ENCODE measurements at regions not wholly inside any gene's neighbourhood (a gene's known extent, or its start where the extent isn't known, plus 50 kb on each side); places are given as distances from the start of the nearest gene placed in this dataset.
A peak's percentile ranks its signal among the peaks of the same experiment; 100 is the strongest.

DNA sequence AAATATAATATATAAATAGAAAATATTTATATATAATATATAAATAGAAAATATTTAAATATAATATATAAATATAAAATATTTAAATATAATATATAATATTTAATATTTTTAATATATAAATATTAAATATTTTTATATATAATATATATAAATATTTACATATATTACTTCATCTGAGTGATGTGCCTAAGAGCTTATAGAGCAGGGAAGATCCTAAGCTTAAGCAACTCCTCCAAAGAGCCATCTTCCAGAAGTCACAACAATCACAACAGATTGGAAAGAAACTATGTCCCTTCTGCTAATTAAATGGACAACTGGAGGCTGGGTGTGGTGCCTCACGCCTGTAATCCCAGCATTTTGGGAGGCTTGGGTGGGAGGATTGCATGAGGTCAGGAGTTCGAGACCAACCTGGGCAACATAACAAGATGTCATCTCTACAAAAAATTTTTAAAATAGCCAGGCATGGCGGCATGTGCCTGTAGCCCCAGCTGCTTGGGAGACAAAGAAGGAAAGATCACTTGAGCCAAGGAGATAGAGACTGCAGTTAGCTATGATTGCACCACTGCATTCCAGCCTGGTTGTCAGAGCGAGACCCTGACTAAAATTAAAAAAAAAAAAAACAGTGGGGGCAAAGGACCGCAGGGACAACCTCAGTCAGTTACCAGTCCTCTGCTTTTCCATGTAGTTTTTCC, 198.7 kb downstream of the SKIDA1 start:
- DNase-seq, result no peak
- TF ChIP-seq CTCF (IDR thresholded peaks at IDR 0.05; ENCODE audit: partially characterized antibody, unreplicated experiment), result no peak
- Mint-ChIP-seq H3K9me3 (ENCODE audit: unreplicated experiment) (peaks cover 4% of the 10 kb centered on the region), H3K4me1 (ENCODE audit: low read depth, unreplicated experiment) (peaks cover 5% of the 10 kb centered on the region), H3K36me3 (ENCODE audit: unreplicated experiment) (no peaks in the 10 kb centered on the region), H3K27ac (ENCODE audit: unreplicated experiment) (no peak overlapping the region), H3K4me3 (ENCODE audit: unreplicated experiment) (no peak overlapping the region), H3K27me3 (ENCODE audit: unreplicated experiment) (no peaks in the 10 kb centered on the region)

- no peaks in the 10 kb centered on the region for H3K36me3 Mint-ChIP-seq (ENCODE audit: unreplicated experiment)
- H3K27me3 Mint-ChIP-seq (ENCODE audit: unreplicated experiment), result no peaks in the 10 kb centered on the region
- no peak overlapping the region for H3K4me3 Mint-ChIP-seq (ENCODE audit: unreplicated experiment)
- peaks cover 3% of the 10 kb centered on the region for H3K9me3 Mint-ChIP-seq (ENCODE audit: unreplicated experiment)
- H3K4me1 Mint-ChIP-seq (ENCODE audit: low read depth, unreplicated experiment), result peaks cover 18% of the 10 kb centered on the region
- no peak for DNase-seq
- no peak overlapping the region for H3K27ac Mint-ChIP-seq (ENCODE audit: unreplicated experiment)
- no peak for TF ChIP-seq CTCF (IDR thresholded peaks at IDR 0.05; ENCODE audit: partially characterized antibody, unreplicated experiment)
These were observed 206.8 kb downstream of the SKIDA1 start for GRCh38 chr10:21318540-21319167.

DNA sequence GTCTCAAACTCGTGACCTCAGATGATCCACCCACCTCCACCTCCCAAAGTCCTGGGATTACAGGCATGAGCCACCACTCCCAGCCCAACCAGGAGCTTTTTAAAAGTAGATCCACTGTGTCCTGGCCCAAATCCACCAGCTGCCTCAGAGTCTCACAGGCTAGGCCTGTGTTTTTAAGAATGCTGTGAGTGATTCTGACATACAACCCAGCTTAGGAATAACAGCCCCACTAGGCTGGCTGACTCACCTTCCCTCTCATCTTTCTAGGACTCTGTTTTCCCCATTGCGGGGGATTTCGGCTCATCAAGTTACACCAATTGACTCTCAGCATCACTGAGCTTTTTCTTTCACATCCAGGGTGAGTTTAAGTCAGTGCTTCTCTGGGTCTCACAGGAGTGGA, 207.6 kb downstream of the SKIDA1 start:
- no peak for TF ChIP-seq CTCF (IDR thresholded peaks at IDR 0.05; ENCODE audit: partially characterized antibody, unreplicated experiment)
- Mint-ChIP-seq H3K36me3 (ENCODE audit: unreplicated experiment) (no peaks in the 10 kb centered on the region), H3K27ac (ENCODE audit: unreplicated experiment) (no peak overlapping the region), H3K27me3 (ENCODE audit: unreplicated experiment) (no peaks in the 10 kb centered on the region), H3K4me3 (ENCODE audit: unreplicated experiment) (no peak overlapping the region), H3K9me3 (ENCODE audit: unreplicated experiment) (peaks cover 3% of the 10 kb centered on the region), H3K4me1 (ENCODE audit: low read depth, unreplicated experiment) (peaks cover 18% of the 10 kb centered on the region)
- no peak for DNase-seq

DNA sequence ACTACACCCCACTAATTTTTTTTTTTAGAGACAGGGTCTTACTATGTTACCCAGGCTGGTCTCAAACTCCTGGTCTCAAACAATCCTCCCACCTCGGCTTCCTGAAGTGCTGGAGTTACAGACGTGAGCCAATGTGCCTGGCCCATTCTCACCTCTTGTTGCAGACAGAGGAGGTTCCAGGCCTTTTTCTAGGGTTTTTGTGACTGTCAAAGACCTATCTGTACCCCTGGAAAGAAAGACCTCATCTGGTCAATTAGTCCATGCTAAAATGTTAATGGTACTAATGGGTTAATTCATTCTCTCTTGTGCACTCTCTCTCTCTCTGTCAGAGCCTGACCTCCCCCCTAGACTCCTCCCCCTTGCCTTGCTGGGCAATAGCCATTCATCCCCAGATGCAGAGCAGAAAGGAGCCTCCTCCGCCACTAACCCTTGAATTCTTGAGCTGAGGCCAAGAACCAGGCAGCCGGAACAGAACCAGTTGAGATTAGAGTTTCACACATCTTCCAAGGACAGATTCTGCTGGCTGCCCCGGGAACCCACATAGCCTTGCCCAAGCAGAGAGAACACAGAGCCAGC, 209.7 kb downstream of the SKIDA1 start:
- peaks cover 5% of the 10 kb centered on the region for H3K9me3 Mint-ChIP-seq (ENCODE audit: unreplicated experiment)
- no peaks in the 10 kb centered on the region for H3K27me3 Mint-ChIP-seq (ENCODE audit: unreplicated experiment)
- H3K27ac Mint-ChIP-seq (ENCODE audit: unreplicated experiment), result peak overlapping the region; percentile 52
- no peaks in the 10 kb centered on the region for H3K36me3 Mint-ChIP-seq (ENCODE audit: unreplicated experiment)
- H3K4me1 Mint-ChIP-seq (ENCODE audit: low read depth, unreplicated experiment), result peaks cover 18% of the 10 kb centered on the region
- TF ChIP-seq CTCF (IDR thresholded peaks at IDR 0.05; ENCODE audit: partially characterized antibody, unreplicated experiment), result no peak
- peak overlapping the region; percentile 52 for H3K4me3 Mint-ChIP-seq (ENCODE audit: unreplicated experiment)
- DNase-seq, result peak; percentile 45
